ENCODE measurements at regions not wholly inside any gene's neighbourhood (a gene's known extent, or its start where the extent isn't known, plus 50 kb on each side); places are given as distances from the start of the nearest gene placed in this dataset.
"Not testable (repeated sequence)": the region's sequence is repeated elsewhere in the genome, so short reads cannot be mapped to it uniquely, and the experiment has no call there.

DNA sequence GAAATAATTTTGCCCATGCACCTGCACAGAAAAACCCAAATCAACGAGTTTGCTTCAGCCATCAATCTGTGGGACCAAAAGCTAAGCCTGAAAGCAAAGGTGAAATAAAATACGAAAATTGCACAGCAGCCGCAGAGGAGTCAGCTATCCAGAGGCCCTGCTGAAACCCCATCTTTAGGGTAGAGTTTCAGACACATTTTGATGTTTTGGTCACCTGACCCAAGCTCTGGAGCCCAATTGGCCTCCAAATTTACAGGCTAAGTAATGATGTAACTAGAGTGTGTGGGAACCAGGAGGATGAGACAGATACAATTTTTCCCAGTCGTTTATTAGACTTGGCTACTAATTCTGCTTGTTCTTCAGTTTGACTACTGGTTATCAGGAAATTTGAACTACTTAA is 308.6 kb upstream of the ATP11B start:
- no peak for DNase-seq

DNA sequence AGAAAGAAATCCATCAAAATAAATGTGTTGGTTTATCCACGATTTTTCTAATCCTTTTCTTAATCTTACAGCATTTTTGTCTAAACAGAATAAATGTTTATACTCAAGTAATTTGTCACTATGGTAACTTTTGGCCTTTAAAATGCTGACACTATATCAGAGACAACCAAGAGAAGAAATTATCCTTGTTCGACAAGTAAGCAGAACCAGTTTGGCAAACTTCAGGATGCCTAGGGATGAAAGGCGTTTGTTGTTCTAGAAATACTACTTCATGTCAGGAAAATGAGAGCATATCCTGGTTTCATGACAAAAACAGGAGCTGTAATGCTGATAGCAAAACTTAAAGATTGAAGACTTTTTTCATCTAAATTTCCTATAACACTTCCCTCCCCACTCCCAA is 308.0 kb upstream of the ATP11B start:
- no peak for DNase-seq

DNA sequence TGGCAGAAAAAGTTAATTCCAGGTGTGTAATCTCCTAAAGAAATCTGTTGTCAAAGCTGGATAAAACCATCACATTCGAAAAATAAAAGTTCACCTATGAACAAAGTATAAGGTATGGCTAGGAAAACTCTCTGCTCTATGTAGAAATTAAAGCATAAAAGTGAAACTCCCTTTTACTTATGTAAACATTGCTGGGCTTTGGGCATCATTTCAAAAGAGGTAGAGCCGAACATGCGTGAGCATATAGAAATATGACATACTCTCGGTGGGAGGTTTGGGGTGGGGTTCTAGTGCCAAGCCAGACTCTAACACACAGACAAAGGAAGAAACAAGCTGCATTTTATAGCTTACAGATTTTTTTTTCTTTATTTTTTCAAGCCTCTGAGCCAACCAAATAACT is 306.8 kb upstream of the ATP11B start:
- DNase-seq = no peak

- no peak for DNase-seq
These were observed 306.2 kb upstream of the ATP11B start for GRCh38 chr3:182487143-182487542.

- no peak for DNase-seq
These were observed 305.7 kb upstream of the ATP11B start for GRCh38 chr3:182487611-182488010.

DNA sequence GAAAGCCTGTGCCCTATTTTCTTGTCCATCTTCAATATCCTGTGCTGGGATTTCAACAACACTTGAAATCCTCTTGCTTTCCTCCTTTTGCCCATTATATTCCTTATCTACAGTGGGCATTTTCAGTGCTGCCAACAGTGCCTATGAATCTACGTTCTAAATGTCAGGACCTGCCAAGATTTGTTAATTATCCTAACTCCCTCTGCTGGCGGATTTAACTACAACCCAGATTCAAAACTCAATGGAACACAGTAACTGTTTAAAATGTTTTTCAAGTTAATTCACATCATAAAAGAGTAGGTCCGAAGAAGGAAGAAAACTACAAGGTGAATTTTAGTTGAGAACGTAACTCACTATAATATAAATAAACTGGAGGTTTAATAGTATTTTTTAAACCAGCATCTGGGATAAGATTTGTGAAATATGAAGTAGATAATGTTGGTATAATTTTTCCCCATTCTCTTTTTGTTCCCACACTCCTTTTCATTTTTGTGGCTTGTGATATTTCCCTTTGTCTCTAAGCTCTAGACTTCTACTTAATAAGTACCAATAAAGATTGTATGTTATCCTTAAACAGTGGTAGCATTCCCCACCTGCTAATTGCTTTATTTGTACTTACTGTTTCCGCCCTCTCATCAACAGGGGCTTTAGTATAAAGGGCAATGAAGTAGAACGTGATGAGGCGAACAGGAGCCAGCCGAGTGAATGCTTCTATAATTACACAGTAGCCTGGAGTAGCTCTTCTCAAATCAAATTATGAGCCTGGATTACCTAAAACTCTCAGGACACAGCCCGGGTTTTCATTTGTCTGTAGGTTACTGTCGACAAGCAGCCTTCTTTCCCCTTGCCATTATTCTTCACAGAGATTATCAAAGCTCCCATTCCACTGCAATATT is 302.5 kb upstream of the ATP11B start:
- DNase-seq = peak; percentile 100

DNA sequence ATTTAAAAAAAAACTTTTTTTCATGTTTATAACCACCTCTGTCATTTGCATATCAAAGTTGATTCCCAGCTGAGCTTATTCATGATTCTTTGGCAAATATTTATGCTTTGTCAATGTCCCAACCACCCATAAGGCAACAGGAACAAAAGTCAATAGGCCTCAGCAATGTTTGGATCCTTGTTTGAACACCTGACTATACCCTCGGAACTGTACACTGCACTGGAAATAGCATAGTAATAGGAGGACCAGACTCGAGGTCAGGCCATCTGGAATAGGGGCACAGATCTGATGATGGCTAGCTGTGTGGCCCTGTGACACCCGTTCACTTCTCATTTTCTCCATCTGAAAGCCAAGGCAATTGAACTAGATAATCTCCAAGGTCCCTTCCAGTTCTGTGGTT is 301.7 kb upstream of the ATP11B start:
- DNase-seq = no peak

- no peak for DNase-seq
These were observed 300.8 kb upstream of the ATP11B start for GRCh38 chr3:182492536-182492935.

- DNase-seq = no peak
These were observed 293.0 kb upstream of the ATP11B start for GRCh38 chr3:182500289-182500688.

- no peak for DNase-seq
These were observed 291.4 kb upstream of the ATP11B start for GRCh38 chr3:182501856-182502255.

GRCh38 chr3:182503401-182503800 is 289.9 kb upstream of the ATP11B start:
- DNase-seq = no peak

DNA sequence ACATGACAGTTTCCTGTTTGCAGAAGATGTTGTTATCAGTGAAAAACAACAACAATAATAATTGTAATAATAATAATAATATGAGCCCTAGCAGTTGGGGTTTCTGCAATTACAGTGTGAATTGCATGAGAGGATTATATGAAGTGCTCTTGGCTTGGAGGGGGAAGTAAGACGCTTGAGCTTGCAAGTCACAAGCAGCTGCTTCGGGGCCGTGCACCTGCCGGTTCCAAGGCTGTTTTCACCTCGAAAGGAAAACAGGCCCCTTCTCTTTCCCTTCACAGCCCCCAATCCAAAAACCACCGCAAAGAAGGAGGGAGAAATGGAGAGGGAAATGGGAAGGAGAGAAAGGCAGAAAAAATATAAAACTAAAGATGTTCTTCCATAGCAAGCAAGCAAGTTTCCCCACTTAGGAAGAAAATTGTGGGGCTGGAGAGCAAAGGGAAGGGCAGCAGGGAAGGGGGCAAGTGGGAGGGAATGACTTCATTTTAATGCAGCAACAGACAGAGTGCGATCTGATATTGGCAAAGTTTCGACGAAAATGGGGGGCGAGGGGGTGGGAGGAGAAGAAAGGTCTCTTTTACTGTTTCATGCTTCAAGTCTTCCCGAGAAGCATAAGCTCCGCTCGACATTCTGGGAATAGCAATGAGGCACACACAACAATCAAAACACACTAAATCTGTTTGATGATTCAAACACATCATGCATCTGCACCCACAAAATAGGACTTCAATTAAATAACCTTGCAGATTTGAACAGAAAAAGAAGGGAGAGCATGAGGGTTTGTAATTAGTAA is 284.2 kb upstream of the ATP11B start:
- peak; percentile 95 for DNase-seq

GRCh38 chr3:182509844-182510460 is 283.4 kb upstream of the ATP11B start:
- DNase-seq = no peak

DNA sequence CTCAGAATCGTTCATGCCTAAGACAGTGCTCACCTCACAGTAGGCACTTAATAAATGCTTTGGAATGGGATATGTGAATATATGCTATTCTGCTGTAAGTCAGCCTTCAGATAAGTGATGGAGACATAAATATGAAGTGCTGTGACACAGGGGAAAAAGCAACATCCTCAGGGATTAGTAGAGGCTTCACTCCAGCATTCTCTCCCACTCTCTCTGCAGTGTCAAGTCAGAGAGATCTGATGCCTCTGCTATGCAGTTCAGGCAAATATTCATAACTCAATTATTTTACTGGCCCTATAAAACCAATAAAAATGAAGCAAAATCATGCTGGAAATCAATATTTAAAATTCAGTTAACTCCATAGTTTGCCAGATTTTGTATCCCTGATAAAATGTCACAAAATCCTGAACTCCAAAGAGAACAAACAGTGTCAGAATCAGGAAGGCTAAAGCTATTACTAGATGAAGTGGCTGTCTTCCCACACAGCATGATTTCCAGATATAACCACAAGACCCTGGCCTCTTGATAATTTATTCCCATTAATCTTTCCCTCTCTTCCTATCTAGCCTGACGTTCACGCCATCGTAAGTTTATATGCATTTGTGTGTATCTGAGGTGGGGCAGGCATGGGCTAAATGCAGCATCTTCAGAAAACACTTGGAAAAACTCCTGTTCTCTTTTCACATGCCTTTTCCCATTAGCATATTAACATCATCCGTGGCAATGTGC is 278.9 kb upstream of the ATP11B start:
- DNase-seq = no peak

GRCh38 chr3:182516597-182517336 is 276.5 kb upstream of the ATP11B start:
- no peak for DNase-seq

- DNase-seq = no peak
These were observed 273.7 kb upstream of the ATP11B start for GRCh38 chr3:182519569-182519968.

DNA sequence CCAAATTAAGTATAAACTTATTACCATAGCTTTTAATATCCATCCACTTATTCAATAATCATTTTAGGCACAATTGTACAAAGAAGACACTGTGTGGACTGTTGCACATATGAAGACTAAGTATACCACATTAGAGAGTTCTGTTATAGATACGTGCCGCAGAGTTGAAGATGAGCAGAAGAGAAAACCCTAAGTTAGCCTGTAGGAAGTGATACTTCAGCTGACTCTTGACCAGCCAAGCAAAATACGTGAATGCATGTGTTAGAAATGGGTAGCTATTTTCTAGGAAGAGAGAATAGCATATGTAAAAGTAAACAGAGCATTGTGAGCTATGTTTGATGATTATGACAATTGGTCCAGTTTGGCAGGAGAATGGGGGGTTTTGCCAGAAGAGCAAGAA is 272.0 kb upstream of the ATP11B start:
- DNase-seq = no peak

- DNase-seq = not testable (repeated sequence)
These were observed 269.9 kb upstream of the ATP11B start for GRCh38 chr3:182523424-182523823.

DNA sequence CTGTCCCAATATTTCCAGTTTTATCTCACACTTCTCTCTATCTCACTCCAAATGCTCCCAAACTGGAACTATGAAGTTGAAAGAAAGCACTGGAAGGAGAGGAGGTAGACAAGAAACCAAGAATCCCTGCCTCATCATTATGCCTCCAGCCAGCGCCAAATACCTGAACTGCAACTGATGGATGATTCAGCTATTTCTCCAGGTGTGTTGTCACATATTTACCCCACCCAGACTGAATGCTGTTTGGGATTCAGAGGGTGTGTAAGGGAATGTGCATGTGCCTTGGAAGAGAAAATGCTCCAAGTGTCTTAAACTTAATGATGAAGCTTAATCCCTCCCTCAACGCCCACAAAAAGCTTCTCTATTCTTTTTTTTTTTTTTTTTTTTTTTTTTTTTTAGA is 269.5 kb upstream of the ATP11B start:
- DNase-seq = no peak

DNA sequence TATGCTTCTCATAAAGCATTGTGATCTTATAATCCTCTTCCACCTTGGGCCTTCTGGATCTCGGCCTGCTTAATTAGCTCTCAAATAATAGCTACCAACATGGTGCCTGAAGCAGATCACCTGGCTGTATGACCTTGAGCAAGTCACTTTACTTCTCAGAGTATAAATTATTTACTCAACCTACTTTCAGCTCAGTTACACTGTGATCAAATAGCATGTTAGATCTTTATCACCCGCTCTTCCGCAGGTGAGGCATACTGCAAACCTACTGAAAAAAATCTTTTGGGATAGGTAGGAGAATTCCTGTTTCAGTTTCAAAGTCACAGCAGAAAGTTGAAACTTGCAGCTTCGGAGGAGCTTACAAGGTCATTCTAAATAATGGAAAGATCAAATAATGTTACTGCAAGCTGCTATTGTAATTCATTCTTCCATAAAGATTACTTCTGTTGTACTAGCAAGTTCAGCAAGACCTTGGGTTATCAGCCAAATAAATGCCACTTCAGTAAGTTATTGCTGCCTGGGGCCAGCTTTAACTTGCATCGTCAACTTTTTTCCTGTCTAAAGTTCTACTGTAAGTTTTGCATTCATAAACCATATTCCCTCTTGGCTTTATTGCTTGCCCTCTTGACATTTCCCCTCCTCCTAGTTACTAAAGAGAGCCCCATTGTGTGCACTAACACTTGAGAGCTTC is 268.4 kb upstream of the ATP11B start:
- no peak for DNase-seq

DNA sequence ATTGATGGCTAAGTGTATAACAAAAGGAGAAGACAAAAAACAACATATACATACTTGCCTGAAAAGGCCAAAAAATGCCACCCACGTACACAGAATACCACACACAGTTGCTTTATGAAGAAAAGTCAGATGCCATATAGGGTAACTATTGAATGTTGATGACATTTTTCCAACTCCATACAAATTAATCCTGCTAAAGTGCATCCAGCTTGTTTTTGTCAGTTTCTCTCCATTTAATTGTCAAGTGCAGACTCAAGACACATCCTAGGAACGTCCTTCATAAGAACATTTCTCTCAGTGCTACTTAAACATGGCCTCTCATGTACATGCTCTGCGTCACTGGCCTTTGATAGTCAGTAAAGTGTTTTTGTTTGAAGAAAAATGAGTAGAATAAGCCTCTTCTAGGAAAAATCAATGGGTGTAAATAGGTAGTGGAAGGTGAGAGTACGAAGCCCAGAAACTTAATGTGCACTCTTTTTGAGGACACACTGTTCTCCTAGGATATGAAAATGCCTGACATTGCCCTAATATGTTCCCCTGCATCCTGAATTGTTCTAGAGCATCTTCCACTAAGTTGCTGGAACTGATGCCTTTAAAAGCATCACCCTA is 267.4 kb upstream of the ATP11B start:
- DNase-seq = no peak

Data from NCI-H1105 treated with DMSO at 0.1 percent for 48 hours (cell line).